IMR-90 (cell line): ENCODE measurements at regions not wholly inside any gene's neighbourhood (a gene's known extent, or its start where the extent isn't known, plus 50 kb on each side); places are given as distances from the start of the nearest gene placed in this dataset.

ENCODE experiments used
- BHLHE40 ChIP-seq: fragments of 150-350 bp; IDR thresholded peaks from 2 replicates; pipeline ENCODE4 v1.6.1; 2016; ENCODE audit warnings: mild to moderate bottlenecking, low read depth, low read length
- CHD1 ChIP-seq: IDR thresholded peaks from 2 replicates; pipeline ENCODE4 v1.6.1; 2012; ENCODE audit warnings: low read depth, low read length, improper control_type of control experiment
- CTCF ChIP-seq: conservative IDR thresholded peaks from 2 replicates; pipeline ENCODE4 v1.5.1; 2012; ENCODE audit warnings: mild to moderate bottlenecking, low read depth, low read length, improper control_type of control experiment
- FOS ChIP-seq: fragments of 150-350 bp; IDR thresholded peaks from 2 replicates; pipeline ENCODE4 v1.6.1; 2016; ENCODE audit warnings: low read depth, low read length
- MAFK ChIP-seq: IDR thresholded peaks from 2 replicates; pipeline ENCODE4 v1.6.1; 2012; ENCODE audit warnings: low read depth, low read length, improper control_type of control experiment
- MAZ ChIP-seq: IDR thresholded peaks from 2 replicates; pipeline ENCODE4 v1.6.1; 2012; ENCODE audit warnings: low read depth, mild to moderate bottlenecking, low read length, improper control_type of control experiment, moderate library complexity, borderline replicate concordance
- MXI1 ChIP-seq: IDR thresholded peaks from 2 replicates; pipeline ENCODE4 v1.6.1; 2012; ENCODE audit warnings: low read depth, mild to moderate bottlenecking, low read length, moderate library complexity, borderline replicate concordance
- NFE2L2 ChIP-seq: fragments of 150-350 bp; IDR thresholded peaks from 2 replicates; pipeline ENCODE4 v1.6.1; 2016; ENCODE audit warnings: low read depth, mild to moderate bottlenecking, low read length
- POLR2A ChIP-seq: IDR thresholded peaks from 2 replicates; pipeline ENCODE4 v1.6.1; 2012; ENCODE audit warnings: mild to moderate bottlenecking, low read depth, low read length
- RAD21 ChIP-seq: IDR thresholded peaks from 2 replicates; pipeline ENCODE4 v1.6.1; 2012; ENCODE audit warnings: low read length, improper control_type of control experiment
- RCOR1 ChIP-seq: IDR thresholded peaks from 2 replicates; pipeline ENCODE4 v1.6.1; 2012; ENCODE audit warnings: mild to moderate bottlenecking, low read length, improper control_type of control experiment; ENCODE audit not compliant: insufficient replicate concordance
- RFX5 ChIP-seq: IDR thresholded peaks from 2 replicates; pipeline ENCODE4 v1.8.0; 2012; ENCODE audit warnings: low read depth, mild to moderate bottlenecking, low read length, moderate library complexity
- SMC3 ChIP-seq: fragments of 150-350 bp; IDR thresholded peaks from 2 replicates; pipeline ENCODE4 v1.6.1; 2016; ENCODE audit warnings: low read depth, mild to moderate bottlenecking, antibody characterized with exemption, low read length, moderate library complexity
- USF2 ChIP-seq: fragments of 150-350 bp; IDR thresholded peaks from 2 replicates; pipeline ENCODE4 v1.6.1; 2017; ENCODE audit warnings: mild to moderate bottlenecking, antibody characterized with exemption, low read length, low read depth

GRCh38 chr1:221514806-221515205 lies 227.1 kb downstream of the DUSP10 start:
- TF ChIP-seq POLR2A (no peak), CTCF (no peak), MAFK (no peak), FOS (no peak), USF2 (no peak), SMC3 (no peak), MXI1 (no peak), CHD1 (no peak), RCOR1 (no peak), RFX5 (no peak), MAZ (no peak), BHLHE40 (no peak), NFE2L2 (no peak), RAD21 (no peak)
